ENCODE measurements at regions not wholly inside any gene's neighbourhood (a gene's known extent, or its start where the extent isn't known, plus 50 kb on each side); places are given as distances from the start of the nearest gene placed in this dataset.
"Not testable (repeated sequence)": the region's sequence is repeated elsewhere in the genome, so short reads cannot be mapped to it uniquely, and the experiment has no call there.

GRCh38 chr10:78345515-78345914, 311.9 kb downstream of the RPS24 start:
- TF ChIP-seq CTCF, POLR2A (IDR thresholded peaks at IDR 0.05): not testable (repeated sequence)

Measured in testis (tissue), 2 donors.